HG03460 (cell line): ENCODE measurements at regions not wholly inside any gene's neighbourhood (a gene's known extent, or its start where the extent isn't known, plus 50 kb on each side); places are given as distances from the start of the nearest gene placed in this dataset.

ENCODE experiments used
- ATAC-seq: cut with Tn5 transposase; IDR thresholded peaks from one replicate; pipeline ENCODE4 v1.9.1; 2021; ENCODE audit not compliant: unreplicated experiment

- no peak for ATAC-seq
Measured at GRCh38 chr4:122516376-122516775, 59.9 kb upstream of the IL2 start.

GRCh38 chr4:122514671-122515070 lies 58.1 kb upstream of the IL2 start:
- ATAC-seq: no peak

GRCh38 chr4:122512430-122512829 lies 55.9 kb upstream of the IL2 start:
- ATAC-seq: no peak

- ATAC-seq: no peak
Measured at GRCh38 chr4:122508083-122508482, 51.6 kb upstream of the IL2 start.
